ENCODE measurements at regions not wholly inside any gene's neighbourhood (a gene's known extent, or its start where the extent isn't known, plus 50 kb on each side); places are given as distances from the start of the nearest gene placed in this dataset.

DNA sequence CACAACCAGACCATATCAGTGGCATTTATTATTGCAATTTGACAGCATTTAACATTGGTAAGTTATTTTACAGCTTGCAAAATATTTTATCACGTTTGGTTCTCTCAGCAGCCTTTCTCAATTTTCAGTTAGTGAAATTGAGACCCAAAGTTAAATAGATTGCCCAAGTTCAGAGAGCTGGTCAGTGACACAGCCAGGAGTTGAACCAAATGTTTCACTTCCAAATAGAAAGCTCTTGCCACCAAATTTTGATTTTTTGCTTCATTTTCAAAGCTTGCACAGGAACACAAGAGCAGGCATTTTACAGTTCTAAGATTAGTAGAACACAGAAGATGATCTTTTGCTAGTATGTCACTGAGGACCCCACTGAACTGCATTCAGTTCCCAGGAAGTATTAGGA, 271.5 kb upstream of the C9orf72 start (continued):
- TF ChIP-seq, protein P1, sequence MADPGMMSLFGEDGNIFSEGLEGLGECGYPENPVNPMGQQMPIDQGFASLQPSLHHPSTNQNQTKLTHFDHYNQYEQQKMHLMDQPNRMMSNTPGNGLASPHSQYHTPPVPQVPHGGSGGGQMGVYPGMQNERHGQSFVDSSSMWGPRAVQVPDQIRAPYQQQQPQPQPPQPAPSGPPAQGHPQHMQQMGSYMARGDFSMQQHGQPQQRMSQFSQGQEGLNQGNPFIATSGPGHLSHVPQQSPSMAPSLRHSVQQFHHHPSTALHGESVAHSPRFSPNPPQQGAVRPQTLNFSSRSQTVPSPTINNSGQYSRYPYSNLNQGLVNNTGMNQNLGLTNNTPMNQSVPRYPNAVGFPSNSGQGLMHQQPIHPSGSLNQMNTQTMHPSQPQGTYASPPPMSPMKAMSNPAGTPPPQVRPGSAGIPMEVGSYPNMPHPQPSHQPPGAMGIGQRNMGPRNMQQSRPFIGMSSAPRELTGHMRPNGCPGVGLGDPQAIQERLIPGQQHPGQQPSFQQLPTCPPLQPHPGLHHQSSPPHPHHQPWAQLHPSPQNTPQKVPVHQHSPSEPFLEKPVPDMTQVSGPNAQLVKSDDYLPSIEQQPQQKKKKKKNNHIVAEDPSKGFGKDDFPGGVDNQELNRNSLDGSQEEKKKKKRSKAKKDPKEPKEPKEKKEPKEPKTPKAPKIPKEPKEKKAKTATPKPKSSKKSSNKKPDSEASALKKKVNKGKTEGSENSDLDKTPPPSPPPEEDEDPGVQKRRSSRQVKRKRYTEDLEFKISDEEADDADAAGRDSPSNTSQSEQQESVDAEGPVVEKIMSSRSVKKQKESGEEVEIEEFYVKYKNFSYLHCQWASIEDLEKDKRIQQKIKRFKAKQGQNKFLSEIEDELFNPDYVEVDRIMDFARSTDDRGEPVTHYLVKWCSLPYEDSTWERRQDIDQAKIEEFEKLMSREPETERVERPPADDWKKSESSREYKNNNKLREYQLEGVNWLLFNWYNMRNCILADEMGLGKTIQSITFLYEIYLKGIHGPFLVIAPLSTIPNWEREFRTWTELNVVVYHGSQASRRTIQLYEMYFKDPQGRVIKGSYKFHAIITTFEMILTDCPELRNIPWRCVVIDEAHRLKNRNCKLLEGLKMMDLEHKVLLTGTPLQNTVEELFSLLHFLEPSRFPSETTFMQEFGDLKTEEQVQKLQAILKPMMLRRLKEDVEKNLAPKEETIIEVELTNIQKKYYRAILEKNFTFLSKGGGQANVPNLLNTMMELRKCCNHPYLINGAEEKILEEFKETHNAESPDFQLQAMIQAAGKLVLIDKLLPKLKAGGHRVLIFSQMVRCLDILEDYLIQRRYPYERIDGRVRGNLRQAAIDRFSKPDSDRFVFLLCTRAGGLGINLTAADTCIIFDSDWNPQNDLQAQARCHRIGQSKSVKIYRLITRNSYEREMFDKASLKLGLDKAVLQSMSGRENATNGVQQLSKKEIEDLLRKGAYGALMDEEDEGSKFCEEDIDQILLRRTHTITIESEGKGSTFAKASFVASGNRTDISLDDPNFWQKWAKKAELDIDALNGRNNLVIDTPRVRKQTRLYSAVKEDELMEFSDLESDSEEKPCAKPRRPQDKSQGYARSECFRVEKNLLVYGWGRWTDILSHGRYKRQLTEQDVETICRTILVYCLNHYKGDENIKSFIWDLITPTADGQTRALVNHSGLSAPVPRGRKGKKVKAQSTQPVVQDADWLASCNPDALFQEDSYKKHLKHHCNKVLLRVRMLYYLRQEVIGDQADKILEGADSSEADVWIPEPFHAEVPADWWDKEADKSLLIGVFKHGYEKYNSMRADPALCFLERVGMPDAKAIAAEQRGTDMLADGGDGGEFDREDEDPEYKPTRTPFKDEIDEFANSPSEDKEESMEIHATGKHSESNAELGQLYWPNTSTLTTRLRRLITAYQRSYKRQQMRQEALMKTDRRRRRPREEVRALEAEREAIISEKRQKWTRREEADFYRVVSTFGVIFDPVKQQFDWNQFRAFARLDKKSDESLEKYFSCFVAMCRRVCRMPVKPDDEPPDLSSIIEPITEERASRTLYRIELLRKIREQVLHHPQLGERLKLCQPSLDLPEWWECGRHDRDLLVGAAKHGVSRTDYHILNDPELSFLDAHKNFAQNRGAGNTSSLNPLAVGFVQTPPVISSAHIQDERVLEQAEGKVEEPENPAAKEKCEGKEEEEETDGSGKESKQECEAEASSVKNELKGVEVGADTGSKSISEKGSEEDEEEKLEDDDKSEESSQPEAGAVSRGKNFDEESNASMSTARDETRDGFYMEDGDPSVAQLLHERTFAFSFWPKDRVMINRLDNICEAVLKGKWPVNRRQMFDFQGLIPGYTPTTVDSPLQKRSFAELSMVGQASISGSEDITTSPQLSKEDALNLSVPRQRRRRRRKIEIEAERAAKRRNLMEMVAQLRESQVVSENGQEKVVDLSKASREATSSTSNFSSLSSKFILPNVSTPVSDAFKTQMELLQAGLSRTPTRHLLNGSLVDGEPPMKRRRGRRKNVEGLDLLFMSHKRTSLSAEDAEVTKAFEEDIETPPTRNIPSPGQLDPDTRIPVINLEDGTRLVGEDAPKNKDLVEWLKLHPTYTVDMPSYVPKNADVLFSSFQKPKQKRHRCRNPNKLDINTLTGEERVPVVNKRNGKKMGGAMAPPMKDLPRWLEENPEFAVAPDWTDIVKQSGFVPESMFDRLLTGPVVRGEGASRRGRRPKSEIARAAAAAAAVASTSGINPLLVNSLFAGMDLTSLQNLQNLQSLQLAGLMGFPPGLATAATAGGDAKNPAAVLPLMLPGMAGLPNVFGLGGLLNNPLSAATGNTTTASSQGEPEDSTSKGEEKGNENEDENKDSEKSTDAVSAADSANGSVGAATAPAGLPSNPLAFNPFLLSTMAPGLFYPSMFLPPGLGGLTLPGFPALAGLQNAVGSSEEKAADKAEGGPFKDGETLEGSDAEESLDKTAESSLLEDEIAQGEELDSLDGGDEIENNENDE (IDR thresholded peaks at IDR 0.05; ENCODE audit: insufficient replicate concordance, low read length) = no peak
- no peak for TF ChIP-seq SP1 (IDR thresholded peaks at IDR 0.05; ENCODE audit: low read depth, low read length)
- no peak for TF ChIP-seq SP2 (IDR thresholded peaks at IDR 0.05; ENCODE audit: low read length)
- TF ChIP-seq, protein P2, sequence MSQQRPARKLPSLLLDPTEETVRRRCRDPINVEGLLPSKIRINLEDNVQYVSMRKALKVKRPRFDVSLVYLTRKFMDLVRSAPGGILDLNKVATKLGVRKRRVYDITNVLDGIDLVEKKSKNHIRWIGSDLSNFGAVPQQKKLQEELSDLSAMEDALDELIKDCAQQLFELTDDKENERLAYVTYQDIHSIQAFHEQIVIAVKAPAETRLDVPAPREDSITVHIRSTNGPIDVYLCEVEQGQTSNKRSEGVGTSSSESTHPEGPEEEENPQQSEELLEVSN (IDR thresholded peaks at IDR 0.05) = no peak
- TF ChIP-seq TBP (IDR thresholded peaks at IDR 0.05; ENCODE audit: low read depth, low read length) = no peak
- TF ChIP-seq, protein P3, sequence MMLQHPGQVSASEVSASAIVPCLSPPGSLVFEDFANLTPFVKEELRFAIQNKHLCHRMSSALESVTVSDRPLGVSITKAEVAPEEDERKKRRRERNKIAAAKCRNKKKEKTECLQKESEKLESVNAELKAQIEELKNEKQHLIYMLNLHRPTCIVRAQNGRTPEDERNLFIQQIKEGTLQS (IDR thresholded peaks at IDR 0.05; ENCODE audit: insufficient read depth, low read depth, low read length) = no peak
- no peak for TF ChIP-seq RBBP5 (IDR thresholded peaks at IDR 0.05; ENCODE audit: borderline replicate concordance, low read depth, low read length)
- no peak for TF ChIP-seq SUZ12 (IDR thresholded peaks at IDR 0.05; ENCODE audit: low read length)
- TF ChIP-seq RNF2 (IDR thresholded peaks at IDR 0.05; ENCODE audit: borderline replicate concordance, low read depth, low read length, missing control alignments, poor library complexity, severe bottlenecking) = no peak
- no peak for TF ChIP-seq KDM1A (IDR thresholded peaks at IDR 0.05; ENCODE audit: borderline replicate concordance, low read length)
- TF ChIP-seq SIRT6 (IDR thresholded peaks at IDR 0.05; ENCODE audit: low read length) = no peak
